PC-3 (cell line): ENCODE measurements at regions not wholly inside any gene's neighbourhood (a gene's known extent, or its start where the extent isn't known, plus 50 kb on each side); places are given as distances from the start of the nearest gene placed in this dataset.

Experiments
- EZH2 ChIP-seq: fragments of 300-600 bp; sonication (generic); IDR thresholded peaks from one replicate; pipeline ENCODE4 v1.6.1; 2017; ENCODE audit warnings: antibody characterized with exemption, mild to moderate bottlenecking, low read length; ENCODE audit not compliant: unreplicated experiment
- EZH2phosphoT487 ChIP-seq: fragments of 300-600 bp; sonication (generic); IDR thresholded peaks from 2 replicates; pipeline ENCODE4 v1.6.1; 2018; ENCODE audit warnings: mild to moderate bottlenecking, antibody characterized with exemption, low read length, borderline replicate concordance
- TF ChIP-seq, protein P1 (sequence below): fragments of 300-600 bp; sonication (generic); conservative IDR thresholded peaks from 2 replicates; pipeline ENCODE4 v1.5.1; 2017; ENCODE audit warnings: antibody characterized with exemption, low read depth, mild to moderate bottlenecking, low read length

DNA sequence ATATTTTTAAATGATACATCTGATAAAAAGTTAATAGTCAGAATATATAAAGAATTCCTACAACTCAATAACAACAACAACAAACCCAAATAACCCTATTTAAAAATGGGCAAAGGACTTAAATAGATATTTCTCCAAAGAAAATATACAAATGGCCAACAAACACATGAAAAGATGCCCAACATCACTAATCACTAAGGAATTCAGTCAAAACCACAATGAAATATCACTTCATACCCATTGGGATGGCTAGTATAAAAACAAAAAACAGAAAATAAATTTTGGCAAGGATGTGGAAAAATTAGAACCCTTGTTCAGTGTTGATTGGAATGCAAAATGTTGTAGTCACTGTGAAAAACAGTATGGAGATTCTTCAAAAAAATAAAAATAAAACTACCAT lies 184.8 kb upstream of the RAB4A start:
- TF ChIP-seq, protein P1, sequence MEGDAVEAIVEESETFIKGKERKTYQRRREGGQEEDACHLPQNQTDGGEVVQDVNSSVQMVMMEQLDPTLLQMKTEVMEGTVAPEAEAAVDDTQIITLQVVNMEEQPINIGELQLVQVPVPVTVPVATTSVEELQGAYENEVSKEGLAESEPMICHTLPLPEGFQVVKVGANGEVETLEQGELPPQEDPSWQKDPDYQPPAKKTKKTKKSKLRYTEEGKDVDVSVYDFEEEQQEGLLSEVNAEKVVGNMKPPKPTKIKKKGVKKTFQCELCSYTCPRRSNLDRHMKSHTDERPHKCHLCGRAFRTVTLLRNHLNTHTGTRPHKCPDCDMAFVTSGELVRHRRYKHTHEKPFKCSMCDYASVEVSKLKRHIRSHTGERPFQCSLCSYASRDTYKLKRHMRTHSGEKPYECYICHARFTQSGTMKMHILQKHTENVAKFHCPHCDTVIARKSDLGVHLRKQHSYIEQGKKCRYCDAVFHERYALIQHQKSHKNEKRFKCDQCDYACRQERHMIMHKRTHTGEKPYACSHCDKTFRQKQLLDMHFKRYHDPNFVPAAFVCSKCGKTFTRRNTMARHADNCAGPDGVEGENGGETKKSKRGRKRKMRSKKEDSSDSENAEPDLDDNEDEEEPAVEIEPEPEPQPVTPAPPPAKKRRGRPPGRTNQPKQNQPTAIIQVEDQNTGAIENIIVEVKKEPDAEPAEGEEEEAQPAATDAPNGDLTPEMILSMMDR: no peak
- TF ChIP-seq EZH2phosphoT487 (no peak), EZH2 (no peak)
